ENCODE measurements at regions not wholly inside any gene's neighbourhood (a gene's known extent, or its start where the extent isn't known, plus 50 kb on each side); places are given as distances from the start of the nearest gene placed in this dataset.

DNA sequence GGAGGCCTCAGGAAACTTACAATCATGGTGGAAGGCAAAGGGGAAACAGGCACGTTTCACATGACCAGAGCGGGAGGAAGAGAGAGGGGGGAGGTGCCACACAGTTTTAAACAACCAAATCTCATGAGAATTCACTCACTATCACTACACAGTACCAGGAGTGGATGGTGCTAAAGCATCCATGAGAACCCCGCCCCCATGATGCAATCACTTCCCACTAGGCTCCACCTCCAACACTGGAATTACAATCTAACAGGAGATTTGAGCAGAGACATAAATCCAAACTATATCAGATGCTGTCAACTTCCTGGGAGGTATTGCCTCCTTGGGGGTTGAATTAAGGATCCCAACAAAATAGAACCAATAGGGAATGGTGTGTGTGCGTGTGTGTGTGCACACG lies 407.1 kb downstream of the MED10 start (continued):
- TF ChIP-seq, protein P1, sequence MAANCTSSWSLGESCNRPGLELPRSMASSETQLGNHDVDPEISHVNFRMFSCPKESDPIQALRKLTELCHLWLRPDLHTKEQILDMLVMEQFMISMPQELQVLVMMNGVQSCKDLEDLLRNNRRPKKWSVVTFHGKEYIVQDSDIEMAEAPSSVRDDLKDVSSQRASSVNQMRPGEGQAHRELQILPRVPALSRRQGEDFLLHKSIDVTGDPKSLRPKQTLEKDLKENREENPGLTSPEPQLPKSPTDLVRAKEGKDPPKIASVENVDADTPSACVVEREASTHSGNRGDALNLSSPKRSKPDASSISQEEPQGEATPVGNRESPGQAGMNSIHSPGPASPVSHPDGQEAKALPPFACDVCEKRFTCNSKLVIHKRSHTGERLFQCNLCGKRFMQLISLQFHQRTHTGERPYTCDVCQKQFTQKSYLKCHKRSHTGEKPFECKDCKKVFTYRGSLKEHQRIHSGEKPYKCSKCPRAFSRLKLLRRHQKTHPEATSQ (tag by site-specific recombination; IDR thresholded peaks at IDR 0.05) = no peak
- no peak for TF ChIP-seq SCRT1 (tag by site-specific recombination; IDR thresholded peaks at IDR 0.05; ENCODE audit: borderline replicate concordance)

DNA sequence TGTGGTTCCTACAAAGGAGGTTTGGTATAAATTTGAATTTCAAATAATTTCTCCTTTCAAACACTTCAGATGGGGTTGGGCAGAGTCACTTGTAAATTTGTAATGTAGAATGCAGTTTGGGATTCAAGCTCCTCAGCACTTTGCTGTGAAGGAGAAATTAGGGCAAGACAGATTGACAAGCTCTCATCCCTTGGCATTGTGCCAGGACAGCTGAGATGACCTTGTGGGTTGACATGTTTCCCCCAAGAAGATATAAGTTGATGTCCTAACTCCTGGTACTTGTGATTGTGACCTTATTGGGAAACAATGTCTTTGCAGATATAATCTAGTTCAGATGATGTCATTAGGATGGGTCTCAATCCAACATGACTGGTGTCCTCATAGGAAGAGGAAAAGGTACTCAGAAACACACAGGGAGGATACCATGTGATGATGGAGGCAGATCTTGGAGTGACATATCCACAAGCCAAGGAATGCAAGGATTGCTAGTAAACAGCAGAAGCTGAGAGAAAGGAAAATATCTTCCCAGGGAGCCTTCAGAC lies 408.3 kb downstream of the MED10 start:
- Histone ChIP-seq H3K27ac (ENCODE audit: extremely low read depth, low read depth, low read length) (no peak overlapping the region), H3K4me1 (ENCODE audit: control insufficient read depth, insufficient read depth, low read length) (no peaks in the 10 kb centered on the region), H3K9me3 (ENCODE audit: control insufficient read depth, insufficient read depth, low read depth, low read length) (no peaks in the 10 kb centered on the region), H3K36me3 (ENCODE audit: control insufficient read depth in 2 of 2, insufficient read depth in 1 of 2, low read length in 2 of 2) (no peaks in the 10 kb centered on the region), H3K4me3 (ENCODE audit: low read depth, low read length) (no peak overlapping the region)
- ChIA-PET CTCF (no interaction called here), POLR2A (no interaction called here)
- no peak for TF ChIP-seq KLF16 (tag by site-specific recombination; IDR thresholded peaks at IDR 0.05)
- TF ChIP-seq, protein P2, sequence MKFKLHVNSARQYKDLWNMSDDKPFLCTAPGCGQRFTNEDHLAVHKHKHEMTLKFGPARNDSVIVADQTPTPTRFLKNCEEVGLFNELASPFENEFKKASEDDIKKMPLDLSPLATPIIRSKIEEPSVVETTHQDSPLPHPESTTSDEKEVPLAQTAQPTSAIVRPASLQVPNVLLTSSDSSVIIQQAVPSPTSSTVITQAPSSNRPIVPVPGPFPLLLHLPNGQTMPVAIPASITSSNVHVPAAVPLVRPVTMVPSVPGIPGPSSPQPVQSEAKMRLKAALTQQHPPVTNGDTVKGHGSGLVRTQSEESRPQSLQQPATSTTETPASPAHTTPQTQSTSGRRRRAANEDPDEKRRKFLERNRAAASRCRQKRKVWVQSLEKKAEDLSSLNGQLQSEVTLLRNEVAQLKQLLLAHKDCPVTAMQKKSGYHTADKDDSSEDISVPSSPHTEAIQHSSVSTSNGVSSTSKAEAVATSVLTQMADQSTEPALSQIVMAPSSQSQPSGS (tag by site-specific recombination; IDR thresholded peaks at IDR 0.05; ENCODE audit: low read depth) = peak; percentile 56; the same call in 1 of the 2 replicates

DNA sequence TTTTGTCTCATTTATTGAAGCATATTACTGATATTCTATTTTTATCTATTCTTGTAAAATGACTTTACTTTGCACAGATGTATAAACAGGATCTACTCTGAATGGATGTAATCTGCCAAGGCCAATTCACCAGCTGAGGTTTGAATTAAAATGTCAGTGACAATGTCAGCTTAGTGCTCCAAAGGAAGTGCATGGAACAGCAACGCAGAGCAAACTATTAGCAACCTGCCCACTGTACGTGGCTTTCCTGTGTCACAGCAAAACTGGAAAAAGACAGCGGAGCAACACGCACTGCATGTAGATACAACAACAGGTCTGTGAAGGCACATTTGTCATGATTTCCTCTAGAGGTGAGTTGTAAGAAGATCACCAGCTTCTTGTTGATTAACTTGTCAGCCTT lies 409.4 kb downstream of the MED10 start:
- no peak overlapping the region for H3K4me3 ChIP-seq (ENCODE audit: low read depth, low read length)
- no peaks in the 10 kb centered on the region for H3K9me3 ChIP-seq (ENCODE audit: control insufficient read depth, insufficient read depth, low read depth, low read length)
- ChIA-PET POLR2A (no interaction called here), CTCF (no interaction called here)
- H3K4me1 ChIP-seq (ENCODE audit: control insufficient read depth, insufficient read depth, low read length) = no peaks in the 10 kb centered on the region
- TF ChIP-seq, protein P3, sequence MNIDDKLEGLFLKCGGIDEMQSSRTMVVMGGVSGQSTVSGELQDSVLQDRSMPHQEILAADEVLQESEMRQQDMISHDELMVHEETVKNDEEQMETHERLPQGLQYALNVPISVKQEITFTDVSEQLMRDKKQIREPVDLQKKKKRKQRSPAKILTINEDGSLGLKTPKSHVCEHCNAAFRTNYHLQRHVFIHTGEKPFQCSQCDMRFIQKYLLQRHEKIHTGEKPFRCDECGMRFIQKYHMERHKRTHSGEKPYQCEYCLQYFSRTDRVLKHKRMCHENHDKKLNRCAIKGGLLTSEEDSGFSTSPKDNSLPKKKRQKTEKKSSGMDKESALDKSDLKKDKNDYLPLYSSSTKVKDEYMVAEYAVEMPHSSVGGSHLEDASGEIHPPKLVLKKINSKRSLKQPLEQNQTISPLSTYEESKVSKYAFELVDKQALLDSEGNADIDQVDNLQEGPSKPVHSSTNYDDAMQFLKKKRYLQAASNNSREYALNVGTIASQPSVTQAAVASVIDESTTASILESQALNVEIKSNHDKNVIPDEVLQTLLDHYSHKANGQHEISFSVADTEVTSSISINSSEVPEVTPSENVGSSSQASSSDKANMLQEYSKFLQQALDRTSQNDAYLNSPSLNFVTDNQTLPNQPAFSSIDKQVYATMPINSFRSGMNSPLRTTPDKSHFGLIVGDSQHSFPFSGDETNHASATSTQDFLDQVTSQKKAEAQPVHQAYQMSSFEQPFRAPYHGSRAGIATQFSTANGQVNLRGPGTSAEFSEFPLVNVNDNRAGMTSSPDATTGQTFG (tag by site-specific recombination; IDR thresholded peaks at IDR 0.05; ENCODE audit: borderline replicate concordance) = no peak
- no peak for TF ChIP-seq HOXA7 (CRISPR knock-in tag; IDR thresholded peaks at IDR 0.05; ENCODE audit: borderline replicate concordance)
- no peak for TF ChIP-seq ZNF48 (tag by site-specific recombination; IDR thresholded peaks at IDR 0.05)
- TF ChIP-seq EGR2 (tag by site-specific recombination; IDR thresholded peaks at IDR 0.05; ENCODE audit: low read depth) = no peak
- TF ChIP-seq ZNF324 (tag by site-specific recombination; IDR thresholded peaks at IDR 0.05) = no peak
- TF ChIP-seq ZNF510 (tag by site-specific recombination; IDR thresholded peaks at IDR 0.05; ENCODE audit: insufficient replicate concordance) = no peak
- TF ChIP-seq ZNF311 (tag by site-specific recombination; IDR thresholded peaks at IDR 0.05; ENCODE audit: borderline replicate concordance) = no peak
- no peak for TF ChIP-seq ZNF544 (tag by site-specific recombination; IDR thresholded peaks at IDR 0.05)
- TF ChIP-seq ZBTB21 (tag by site-specific recombination; IDR thresholded peaks at IDR 0.05) = no peak
- no peak for TF ChIP-seq ZNF184 (tag by site-specific recombination; IDR thresholded peaks at IDR 0.05)
- TF ChIP-seq ZNF785 (tag by site-specific recombination; IDR thresholded peaks at IDR 0.05) = no peak
- TF ChIP-seq, protein P4, sequence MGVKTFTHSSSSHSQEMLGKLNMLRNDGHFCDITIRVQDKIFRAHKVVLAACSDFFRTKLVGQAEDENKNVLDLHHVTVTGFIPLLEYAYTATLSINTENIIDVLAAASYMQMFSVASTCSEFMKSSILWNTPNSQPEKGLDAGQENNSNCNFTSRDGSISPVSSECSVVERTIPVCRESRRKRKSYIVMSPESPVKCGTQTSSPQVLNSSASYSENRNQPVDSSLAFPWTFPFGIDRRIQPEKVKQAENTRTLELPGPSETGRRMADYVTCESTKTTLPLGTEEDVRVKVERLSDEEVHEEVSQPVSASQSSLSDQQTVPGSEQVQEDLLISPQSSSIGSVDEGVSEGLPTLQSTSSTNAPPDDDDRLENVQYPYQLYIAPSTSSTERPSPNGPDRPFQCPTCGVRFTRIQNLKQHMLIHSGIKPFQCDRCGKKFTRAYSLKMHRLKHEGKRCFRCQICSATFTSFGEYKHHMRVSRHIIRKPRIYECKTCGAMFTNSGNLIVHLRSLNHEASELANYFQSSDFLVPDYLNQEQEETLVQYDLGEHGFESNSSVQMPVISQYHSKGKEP (tag by site-specific recombination; IDR thresholded peaks at IDR 0.05) = no peak
- no peak for TF ChIP-seq SP3 (tag by site-specific recombination; IDR thresholded peaks at IDR 0.05)
- TF ChIP-seq ZNF133 (tag by site-specific recombination; IDR thresholded peaks at IDR 0.05) = no peak
- no peak for TF ChIP-seq ZNF341 (tag by site-specific recombination; IDR thresholded peaks at IDR 0.05; ENCODE audit: low read depth)
- no peak for TF ChIP-seq ZEB2 (tag by site-specific recombination; IDR thresholded peaks at IDR 0.05)
- H3K36me3 ChIP-seq (ENCODE audit: control insufficient read depth in 2 of 2, insufficient read depth in 1 of 2, low read length in 2 of 2) = no peaks in the 10 kb centered on the region
- no peak overlapping the region for H3K27ac ChIP-seq (ENCODE audit: extremely low read depth, low read depth, low read length)
